ENCODE measurements at regions not wholly inside any gene's neighbourhood (a gene's known extent, or its start where the extent isn't known, plus 50 kb on each side); places are given as distances from the start of the nearest gene placed in this dataset.

GRCh38 chr13:62043600-62043999 is 628.0 kb upstream of the PCDH20 start:
- no peak for TF ChIP-seq GATA2 (IDR thresholded peaks at IDR 0.05; ENCODE audit: low read depth, low read length)
- TF ChIP-seq GATA3 (IDR thresholded peaks at IDR 0.05; ENCODE audit: low read depth, low read length): no peak
